OCI-LY1 (cell line): ENCODE measurements at regions not wholly inside any gene's neighbourhood (a gene's known extent, or its start where the extent isn't known, plus 50 kb on each side); places are given as distances from the start of the nearest gene placed in this dataset.

Experiments
- H2AFZ ChIP-seq: fragments of 200-600 bp; sonication (generic), shearing (Covaris generic); 2 replicates; pipeline ENCODE4 v1.6.0; 2014; ENCODE audit warnings: antibody characterized with exemption, mild to moderate bottlenecking, low read length
- H3F3A ChIP-seq: fragments of 200-600 bp; sonication (generic), shearing (Covaris generic); 2 replicates; pipeline ENCODE4 v1.6.0; 2014; ENCODE audit warnings: mild to moderate bottlenecking, antibody characterized with exemption, low read length, moderate library complexity; ENCODE audit not compliant: insufficient read depth
- H3K27ac ChIP-seq: fragments of 200-600 bp; sonication (generic); 2 replicates; pipeline ENCODE4 v1.5.1; 2014; ENCODE audit warnings: low read length, mixed run types, mild to moderate bottlenecking, low read depth; ENCODE audit not compliant: poor library complexity, severe bottlenecking
- H3K27me3 ChIP-seq: fragments of 200-600 bp; sonication (generic); 2 replicates; pipeline ENCODE4 v1.6.0; 2014; ENCODE audit warnings: antibody characterized with exemption, mild to moderate bottlenecking, low read length, moderate library complexity; ENCODE audit not compliant: insufficient read depth
- H3K36me3 ChIP-seq: fragments of 200-600 bp; sonication (generic); 2 replicates; pipeline ENCODE4 v1.6.1; 2014; ENCODE audit warnings: mild to moderate bottlenecking, antibody characterized with exemption, low read length, moderate library complexity, mixed read lengths; ENCODE audit not compliant: insufficient read depth
- H3K4me1 ChIP-seq: fragments of 200-600 bp; sonication (generic); 2 replicates; pipeline ENCODE4 v1.5.1; 2014; ENCODE audit warnings: mild to moderate bottlenecking, low read length, moderate library complexity; ENCODE audit not compliant: insufficient read depth, severe bottlenecking
- H3K4me2 ChIP-seq: fragments of 200-600 bp; sonication (generic), shearing (Covaris generic); 2 replicates; pipeline ENCODE4 v1.6.1; 2014; ENCODE audit warnings: low read length
- H3K4me3 ChIP-seq: fragments of 200-600 bp; sonication (generic); 2 replicates; pipeline ENCODE4 v1.5.1; 2014; ENCODE audit warnings: low read length, low read depth, mild to moderate bottlenecking, mixed read lengths; ENCODE audit not compliant: poor library complexity, severe bottlenecking
- H3K79me2 ChIP-seq: fragments of 200-600 bp; shearing (Covaris generic); 2 replicates; pipeline ENCODE4 v1.6.1; 2016; ENCODE audit warnings: mixed run types, low read length, mixed read lengths; ENCODE audit not compliant: insufficient read depth
- H3K9ac ChIP-seq: fragments of 200-600 bp; sonication (generic), shearing (Covaris generic); 2 replicates; pipeline ENCODE4 v1.6.1; 2014; ENCODE audit warnings: mild to moderate bottlenecking, low read length, mixed read lengths
- H3K9me2 ChIP-seq: fragments of 200-600 bp; sonication (generic), shearing (Covaris generic); 2 replicates; pipeline ENCODE4 v1.6.1; 2014; ENCODE audit warnings: low read depth, mild to moderate bottlenecking, low read length, mixed read lengths
- H3K9me3 ChIP-seq: fragments of 200-600 bp; shearing (Covaris generic); 2 replicates; pipeline ENCODE4 v1.6.1; 2014; ENCODE audit warnings: low read length, mixed read lengths
- H4K20me1 ChIP-seq: fragments of 200-600 bp; sonication (generic), shearing (Covaris generic); 2 replicates; pipeline ENCODE4 v1.6.0; 2016; ENCODE audit warnings: mild to moderate bottlenecking, low read length; ENCODE audit not compliant: insufficient read depth
- EZH2 ChIP-seq: fragments of 200-600 bp; sonication (generic), shearing (Covaris generic); IDR thresholded peaks from 2 replicates; pipeline ENCODE4 v1.8.0; 2017; ENCODE audit warnings: borderline replicate concordance, mixed run types, mild to moderate bottlenecking, antibody characterized with exemption, low read length, moderate library complexity, mixed read lengths
- TF ChIP-seq, protein P1 (sequence below): fragments of 200-600 bp; sonication (generic), shearing (Covaris generic); IDR thresholded peaks from 2 replicates; pipeline ENCODE4 v1.5.1; 2017; ENCODE audit warnings: mild to moderate bottlenecking, antibody characterized with exemption, low read length, moderate library complexity, mixed read lengths

DNA sequence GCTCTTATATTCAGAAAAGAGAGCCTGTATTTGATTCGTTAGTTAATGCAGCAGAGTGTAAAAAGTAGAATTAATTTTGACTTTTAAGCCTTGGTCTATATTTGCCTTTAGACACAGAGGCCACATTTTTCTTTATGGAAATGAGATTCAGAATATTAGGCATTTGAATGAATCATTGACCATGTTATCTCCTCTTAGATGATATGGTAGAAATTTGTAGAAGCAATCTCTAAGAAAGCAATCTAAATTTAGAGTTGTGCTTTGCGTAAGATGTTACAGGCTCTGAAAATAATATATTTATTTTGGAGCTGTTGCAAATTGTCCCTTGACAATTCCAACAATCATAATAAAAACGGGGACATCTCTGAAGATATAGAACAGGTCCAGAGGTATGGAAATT, 68.3 kb upstream of the ST6GAL2 start:
- no peaks in the 10 kb centered on the region for H3F3A ChIP-seq
- no peaks in the 10 kb centered on the region for H3K4me1 ChIP-seq
- no peak for TF ChIP-seq EZH2
- TF ChIP-seq, protein P1, sequence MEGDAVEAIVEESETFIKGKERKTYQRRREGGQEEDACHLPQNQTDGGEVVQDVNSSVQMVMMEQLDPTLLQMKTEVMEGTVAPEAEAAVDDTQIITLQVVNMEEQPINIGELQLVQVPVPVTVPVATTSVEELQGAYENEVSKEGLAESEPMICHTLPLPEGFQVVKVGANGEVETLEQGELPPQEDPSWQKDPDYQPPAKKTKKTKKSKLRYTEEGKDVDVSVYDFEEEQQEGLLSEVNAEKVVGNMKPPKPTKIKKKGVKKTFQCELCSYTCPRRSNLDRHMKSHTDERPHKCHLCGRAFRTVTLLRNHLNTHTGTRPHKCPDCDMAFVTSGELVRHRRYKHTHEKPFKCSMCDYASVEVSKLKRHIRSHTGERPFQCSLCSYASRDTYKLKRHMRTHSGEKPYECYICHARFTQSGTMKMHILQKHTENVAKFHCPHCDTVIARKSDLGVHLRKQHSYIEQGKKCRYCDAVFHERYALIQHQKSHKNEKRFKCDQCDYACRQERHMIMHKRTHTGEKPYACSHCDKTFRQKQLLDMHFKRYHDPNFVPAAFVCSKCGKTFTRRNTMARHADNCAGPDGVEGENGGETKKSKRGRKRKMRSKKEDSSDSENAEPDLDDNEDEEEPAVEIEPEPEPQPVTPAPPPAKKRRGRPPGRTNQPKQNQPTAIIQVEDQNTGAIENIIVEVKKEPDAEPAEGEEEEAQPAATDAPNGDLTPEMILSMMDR: no peak
- H4K20me1 ChIP-seq: no peaks in the 10 kb centered on the region
- H3K27me3 ChIP-seq: no peaks in the 10 kb centered on the region
- H3K27ac ChIP-seq: no peak overlapping the region
- H3K36me3 ChIP-seq: no peaks in the 10 kb centered on the region
- H3K4me2 ChIP-seq: no peak overlapping the region
- no peak overlapping the region for H3K9ac ChIP-seq
- no peaks in the 10 kb centered on the region for H3K79me2 ChIP-seq
- H3K9me3 ChIP-seq: no peaks in the 10 kb centered on the region
- no peak overlapping the region for H3K4me3 ChIP-seq
- H2AFZ ChIP-seq: no peak overlapping the region
- no peaks in the 10 kb centered on the region for H3K9me2 ChIP-seq

DNA sequence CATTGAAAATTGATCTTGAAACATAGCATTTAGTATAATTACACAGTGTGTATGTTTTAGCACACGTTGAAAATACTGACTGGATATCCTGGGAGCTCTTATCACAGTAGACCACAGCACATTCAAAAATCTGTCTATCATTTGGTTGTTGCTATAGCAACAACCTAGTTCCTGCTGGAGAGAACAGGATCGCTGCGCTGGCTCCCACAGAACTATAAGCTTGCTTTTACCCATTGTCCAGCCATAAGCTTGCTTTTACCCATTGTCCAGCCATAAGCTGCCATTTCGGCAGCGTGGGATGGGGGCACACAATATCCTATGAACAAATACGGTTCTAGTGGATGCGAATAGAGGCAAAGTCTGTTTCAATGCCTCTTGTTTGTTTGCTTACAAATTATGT, 70.4 kb upstream of the ST6GAL2 start:
- Histone ChIP-seq H3K4me1 (no peaks in the 10 kb centered on the region), H2AFZ (no peak overlapping the region), H3K79me2 (no peaks in the 10 kb centered on the region), H3K9ac (no peak overlapping the region), H3K9me2 (no peaks in the 10 kb centered on the region), H3K4me2 (no peak overlapping the region), H3K27me3 (no peaks in the 10 kb centered on the region), H3K4me3 (no peak overlapping the region), H3K36me3 (no peaks in the 10 kb centered on the region), H3K27ac (no peak overlapping the region), H3K9me3 (no peaks in the 10 kb centered on the region), H4K20me1 (no peaks in the 10 kb centered on the region), H3F3A (no peaks in the 10 kb centered on the region)
- TF ChIP-seq, protein P1: no peak

DNA sequence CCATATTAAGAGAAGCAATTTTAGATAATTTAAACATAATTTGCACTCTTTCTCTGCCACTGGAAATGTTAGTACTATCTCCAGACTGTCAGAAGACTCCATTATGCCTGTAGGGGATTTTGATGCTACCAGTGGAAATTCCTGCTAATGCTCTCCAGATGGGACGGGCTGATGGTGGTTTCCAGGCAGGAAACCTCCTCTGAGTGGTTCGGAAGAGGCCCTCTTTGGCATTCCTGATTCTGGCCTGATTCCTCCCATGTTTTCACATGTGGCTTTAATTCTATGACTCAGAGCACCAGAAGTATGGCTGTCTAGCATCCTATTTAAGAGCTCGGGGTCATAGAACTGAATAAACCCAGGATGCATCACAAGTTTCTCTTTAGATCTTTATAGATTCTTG, 70.9 kb upstream of the ST6GAL2 start:
- Histone ChIP-seq H3K4me1 (no peaks in the 10 kb centered on the region), H3K4me2 (no peak overlapping the region), H3K4me3 (no peak overlapping the region), H3K9me2 (no peaks in the 10 kb centered on the region), H2AFZ (no peak overlapping the region), H3K9ac (no peak overlapping the region), H3K36me3 (no peaks in the 10 kb centered on the region), H3K79me2 (no peaks in the 10 kb centered on the region), H3K9me3 (no peaks in the 10 kb centered on the region), H3K27ac (no peak overlapping the region), H3K27me3 (no peaks in the 10 kb centered on the region), H3F3A (no peaks in the 10 kb centered on the region), H4K20me1 (no peaks in the 10 kb centered on the region)
- TF ChIP-seq, protein P1: no peak
- no peak for TF ChIP-seq EZH2
